Astrocyte of the cerebellum (primary cell): ENCODE measurements at regions not wholly inside any gene's neighbourhood (a gene's known extent, or its start where the extent isn't known, plus 50 kb on each side); places are given as distances from the start of the nearest gene placed in this dataset.

ENCODE experiments used
- DNase-seq: peaks from one replicate; pipeline ENCODE4 v3.0.0-alpha.2; 2011; ENCODE audit warnings: low read depth
- H3K4me3 ChIP-seq: 2 replicates; pipeline ENCODE4 v1.5.1; 2011; ENCODE audit warnings: mild to moderate bottlenecking, low read depth, low read length, moderate library complexity
- CTCF ChIP-seq: IDR thresholded peaks from 2 replicates; pipeline ENCODE4 v1.5.1; 2012; ENCODE audit warnings: low read length, low read depth, moderate library complexity, mild to moderate bottlenecking; ENCODE audit errors: missing control alignments
- in situ Hi-C: cut with HindIII; loops from 2 replicates; pipeline ENCODE4 v1.10.0; 2017; ENCODE audit warnings: low sequenced_read_pairs

- no peak overlapping the region for H3K4me3 ChIP-seq
- no peak for DNase-seq
- in situ Hi-C loops = no loop called here
- TF ChIP-seq CTCF = no peak
Measured at GRCh38 chr5:4207486-4207885, 611.9 kb downstream of the IRX1 start.

GRCh38 chr5:4208537-4208936 is 612.9 kb downstream of the IRX1 start:
- in situ Hi-C loops = no loop called here
- TF ChIP-seq CTCF = no peak
- no peak for DNase-seq
- H3K4me3 ChIP-seq = no peak overlapping the region

- H3K4me3 ChIP-seq = no peak overlapping the region
- TF ChIP-seq CTCF = no peak
- in situ Hi-C loops = no loop called here
- DNase-seq = no peak
Measured at GRCh38 chr5:4208996-4209395, 613.4 kb downstream of the IRX1 start.

DNA sequence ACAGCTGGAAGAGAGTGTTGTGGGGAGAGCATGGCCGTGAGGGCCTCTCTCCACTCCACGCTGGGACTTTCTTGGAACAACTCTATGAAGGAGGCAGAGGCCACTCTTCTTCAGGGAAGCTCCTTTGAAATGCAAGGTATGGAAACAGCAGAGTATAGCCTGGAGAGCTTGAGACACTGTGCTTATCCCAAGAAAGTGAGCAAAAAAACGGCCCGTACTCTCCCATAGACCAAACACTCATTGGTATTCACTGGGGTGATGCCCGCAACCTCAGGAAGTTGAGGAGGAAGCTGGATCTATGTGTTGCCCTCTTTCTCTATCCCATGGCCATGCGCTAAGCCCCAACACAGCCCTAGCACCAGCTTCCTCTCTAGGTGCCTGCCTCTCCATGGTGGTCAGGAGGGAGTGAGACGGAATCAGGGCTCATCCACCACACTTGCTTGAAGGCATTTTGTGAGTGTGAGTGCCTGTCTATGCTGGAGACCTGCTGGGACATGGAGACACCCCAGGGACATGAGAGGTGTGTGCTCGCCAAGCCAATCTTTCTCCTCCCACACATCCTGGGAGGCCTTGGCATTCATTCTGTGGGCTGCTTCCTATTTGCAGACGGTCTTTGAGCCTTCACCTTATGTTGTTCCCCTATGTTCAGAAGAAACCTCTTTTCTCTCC is 616.6 kb downstream of the IRX1 start:
- in situ Hi-C loops = no loop called here
- no peak for TF ChIP-seq CTCF
- H3K4me3 ChIP-seq = no peak overlapping the region

GRCh38 chr5:4212981-4213819 is 617.6 kb downstream of the IRX1 start:
- H3K4me3 ChIP-seq = no peak overlapping the region
- in situ Hi-C loops = no loop called here
- DNase-seq = no peak
- TF ChIP-seq CTCF = no peak

More for the DNA sequence above, 616.6 kb downstream of the IRX1 start:
- DNase-seq = no peak

- TF ChIP-seq CTCF = no peak
- in situ Hi-C loops = no loop called here
- DNase-seq = no peak
- H3K4me3 ChIP-seq = no peak overlapping the region
Measured at GRCh38 chr5:4215143-4215542, 619.5 kb downstream of the IRX1 start.
